A673 (cell line): ENCODE measurements at regions not wholly inside any gene's neighbourhood (a gene's known extent, or its start where the extent isn't known, plus 50 kb on each side); places are given as distances from the start of the nearest gene placed in this dataset.

ENCODE experiments used
- CTCF ChIP-seq: fragments of 300-800, 200-600 bp; sonication (generic); conservative IDR thresholded peaks from 2 replicates; pipeline ENCODE4 v1.5.1; 2017; ENCODE audit warnings: low read depth, mild to moderate bottlenecking, antibody characterized with exemption, low read length, moderate library complexity, mixed read lengths
- EZH2 ChIP-seq: fragments of 200-600 bp; sonication (generic); IDR thresholded peaks from 2 replicates; pipeline ENCODE4 v1.6.1; 2017; ENCODE audit warnings: borderline replicate concordance, low read depth, mild to moderate bottlenecking, mixed read lengths, antibody characterized with exemption, low read length; ENCODE audit not compliant: poor library complexity, severe bottlenecking

- TF ChIP-seq EZH2 (no peak), CTCF (no peak)
Observed at GRCh38 chr11:87804176-87804575, 371.1 kb downstream of the RAB38 start.
